ENCODE measurements at regions not wholly inside any gene's neighbourhood (a gene's known extent, or its start where the extent isn't known, plus 50 kb on each side); places are given as distances from the start of the nearest gene placed in this dataset.

DNA sequence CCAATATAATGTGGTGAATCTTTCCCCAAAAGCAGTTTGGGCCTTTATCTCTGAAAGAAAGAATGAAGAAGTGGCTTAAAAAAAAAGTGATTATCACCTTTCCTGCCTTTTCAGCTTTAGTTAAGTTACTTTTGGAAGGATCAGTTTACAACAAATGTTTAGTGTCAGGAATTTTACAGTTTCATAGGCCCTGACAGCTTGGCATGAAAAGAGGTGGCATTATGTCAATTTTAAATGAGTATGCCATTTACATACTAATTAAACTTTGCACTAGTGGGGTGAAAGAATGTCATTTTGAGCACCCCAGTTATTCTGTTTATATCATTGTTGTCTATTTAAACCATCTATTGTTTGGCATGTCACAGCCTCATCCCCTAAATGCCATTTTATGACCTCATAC lies 763.5 kb upstream of the FANCL start:
- TF ChIP-seq SP1 (IDR thresholded peaks at IDR 0.05) (no peak), TARDBP (IDR thresholded peaks at IDR 0.05) (no peak)
- TF ChIP-seq, protein P1, sequence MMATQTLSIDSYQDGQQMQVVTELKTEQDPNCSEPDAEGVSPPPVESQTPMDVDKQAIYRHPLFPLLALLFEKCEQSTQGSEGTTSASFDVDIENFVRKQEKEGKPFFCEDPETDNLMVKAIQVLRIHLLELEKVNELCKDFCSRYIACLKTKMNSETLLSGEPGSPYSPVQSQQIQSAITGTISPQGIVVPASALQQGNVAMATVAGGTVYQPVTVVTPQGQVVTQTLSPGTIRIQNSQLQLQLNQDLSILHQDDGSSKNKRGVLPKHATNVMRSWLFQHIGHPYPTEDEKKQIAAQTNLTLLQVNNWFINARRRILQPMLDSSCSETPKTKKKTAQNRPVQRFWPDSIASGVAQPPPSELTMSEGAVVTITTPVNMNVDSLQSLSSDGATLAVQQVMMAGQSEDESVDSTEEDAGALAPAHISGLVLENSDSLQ (IDR thresholded peaks at IDR 0.05) = no peak

Data from HEK293T (cell line).